ENCODE measurements at regions not wholly inside any gene's neighbourhood (a gene's known extent, or its start where the extent isn't known, plus 50 kb on each side); places are given as distances from the start of the nearest gene placed in this dataset.

DNA sequence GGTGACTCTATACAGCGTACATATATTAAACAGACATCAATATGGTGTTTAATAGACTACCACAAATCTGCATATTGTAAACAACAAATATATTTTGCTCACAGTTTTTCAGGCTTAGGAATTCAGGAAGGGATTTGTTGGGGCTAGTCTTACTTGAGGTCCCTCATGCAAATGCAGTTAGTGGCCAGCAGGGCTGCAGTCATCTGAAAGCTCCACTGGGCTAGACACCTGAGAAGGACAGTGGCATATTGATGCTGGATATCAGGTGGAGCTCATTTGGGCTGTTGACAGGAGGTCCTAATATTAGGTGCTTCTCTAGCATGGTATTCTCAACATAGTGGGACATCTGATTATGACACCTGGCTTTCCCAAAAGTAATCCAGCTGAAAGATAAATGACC is 493.8 kb upstream of the PABPC4L start:
- Mint-ChIP-seq H3K27me3 (ENCODE audit: low read depth) (no peaks in the 10 kb centered on the region), H3K27ac (no peak overlapping the region), H3K4me3 (no peak overlapping the region), H3K9me3 (peaks cover 12% of the 10 kb centered on the region), H3K36me3 (ENCODE audit: low read depth) (no peaks in the 10 kb centered on the region), H3K4me1 (no peaks in the 10 kb centered on the region)
- TF ChIP-seq, protein P1, sequence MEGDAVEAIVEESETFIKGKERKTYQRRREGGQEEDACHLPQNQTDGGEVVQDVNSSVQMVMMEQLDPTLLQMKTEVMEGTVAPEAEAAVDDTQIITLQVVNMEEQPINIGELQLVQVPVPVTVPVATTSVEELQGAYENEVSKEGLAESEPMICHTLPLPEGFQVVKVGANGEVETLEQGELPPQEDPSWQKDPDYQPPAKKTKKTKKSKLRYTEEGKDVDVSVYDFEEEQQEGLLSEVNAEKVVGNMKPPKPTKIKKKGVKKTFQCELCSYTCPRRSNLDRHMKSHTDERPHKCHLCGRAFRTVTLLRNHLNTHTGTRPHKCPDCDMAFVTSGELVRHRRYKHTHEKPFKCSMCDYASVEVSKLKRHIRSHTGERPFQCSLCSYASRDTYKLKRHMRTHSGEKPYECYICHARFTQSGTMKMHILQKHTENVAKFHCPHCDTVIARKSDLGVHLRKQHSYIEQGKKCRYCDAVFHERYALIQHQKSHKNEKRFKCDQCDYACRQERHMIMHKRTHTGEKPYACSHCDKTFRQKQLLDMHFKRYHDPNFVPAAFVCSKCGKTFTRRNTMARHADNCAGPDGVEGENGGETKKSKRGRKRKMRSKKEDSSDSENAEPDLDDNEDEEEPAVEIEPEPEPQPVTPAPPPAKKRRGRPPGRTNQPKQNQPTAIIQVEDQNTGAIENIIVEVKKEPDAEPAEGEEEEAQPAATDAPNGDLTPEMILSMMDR (IDR thresholded peaks at IDR 0.05; ENCODE audit: unreplicated experiment in 3 of 3), result no peak

DNA sequence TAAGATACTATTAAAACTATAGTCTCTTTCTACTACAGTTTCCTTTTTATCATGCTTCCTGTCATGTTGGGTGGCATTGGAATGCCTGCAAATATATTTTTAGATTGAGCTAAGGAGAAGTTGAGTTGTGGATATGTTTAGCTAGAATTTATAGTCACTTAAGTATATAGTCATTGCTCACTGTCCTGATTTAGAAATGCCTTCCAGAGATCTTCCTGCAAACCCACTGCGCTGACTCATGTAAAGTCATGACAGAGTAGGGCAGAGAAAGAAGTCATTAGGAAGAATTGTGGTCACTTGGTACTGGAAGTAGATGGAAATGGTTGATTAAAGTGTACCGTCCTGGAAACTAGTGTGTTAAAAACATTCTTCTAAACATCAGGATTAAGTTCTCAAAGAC is 490.3 kb upstream of the PABPC4L start:
- TF ChIP-seq, protein P1 (IDR thresholded peaks at IDR 0.05; ENCODE audit: unreplicated experiment in 3 of 3), result no peak
- H3K4me1 Mint-ChIP-seq, result no peaks in the 10 kb centered on the region
- H3K9me3 Mint-ChIP-seq, result peaks cover 7% of the 10 kb centered on the region
- H3K27ac Mint-ChIP-seq, result no peak overlapping the region
- H3K4me3 Mint-ChIP-seq, result no peak overlapping the region
- no peaks in the 10 kb centered on the region for H3K36me3 Mint-ChIP-seq (ENCODE audit: low read depth)
- H3K27me3 Mint-ChIP-seq (ENCODE audit: low read depth), result no peaks in the 10 kb centered on the region

DNA sequence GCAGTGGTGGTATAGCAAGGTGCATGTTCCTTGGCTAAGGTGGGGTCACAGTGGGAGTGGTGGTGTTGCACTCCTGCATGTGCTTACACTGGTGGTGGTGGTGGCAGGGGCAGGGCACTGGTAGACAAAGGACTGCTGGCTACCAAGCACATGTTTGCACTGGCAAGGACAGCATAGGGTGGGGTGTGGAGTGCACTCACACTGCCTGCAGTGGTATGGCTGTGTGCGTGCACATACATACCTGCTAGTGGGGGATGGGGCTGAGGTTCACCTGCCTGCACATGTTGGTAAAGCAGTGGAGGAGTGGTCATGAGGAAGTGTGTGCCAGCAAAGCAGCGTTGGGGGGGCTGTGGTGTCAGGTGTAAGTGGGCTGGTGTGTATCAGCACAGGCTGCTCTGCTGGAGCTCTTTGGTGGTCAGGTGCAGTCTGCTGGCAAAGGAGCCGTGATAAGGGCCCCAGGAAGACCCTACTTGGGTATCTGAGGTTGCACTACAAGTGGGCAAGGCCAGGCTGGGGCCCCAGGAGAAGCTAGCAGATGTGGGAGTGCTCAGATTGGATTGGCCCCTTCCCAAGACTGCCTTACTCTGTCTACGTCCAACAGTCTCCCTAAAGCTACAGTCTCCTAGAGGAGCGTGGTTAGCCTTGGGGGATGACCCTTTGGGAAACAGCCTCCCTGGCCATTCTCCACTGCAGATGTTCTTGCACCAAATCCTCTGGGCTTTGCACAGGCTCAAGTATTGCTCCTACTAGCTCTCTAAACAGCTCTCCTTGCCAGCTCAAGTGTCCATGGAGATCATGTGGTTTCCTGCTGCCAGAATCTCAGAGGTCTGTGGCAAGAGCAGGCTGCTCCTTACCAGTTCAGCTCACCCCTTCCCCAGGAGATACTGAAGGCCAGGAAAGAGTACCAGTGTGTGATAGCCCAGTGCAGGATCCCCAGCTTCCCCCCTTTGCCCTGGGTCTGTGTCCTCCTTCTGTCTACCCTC is 486.3 kb upstream of the PABPC4L start:
- no peaks in the 10 kb centered on the region for H3K27me3 Mint-ChIP-seq (ENCODE audit: low read depth)
- H3K9me3 Mint-ChIP-seq, result peaks cover 9% of the 10 kb centered on the region
- H3K4me3 Mint-ChIP-seq, result no peak overlapping the region
- H3K36me3 Mint-ChIP-seq (ENCODE audit: low read depth), result no peaks in the 10 kb centered on the region
- no peaks in the 10 kb centered on the region for H3K4me1 Mint-ChIP-seq
- TF ChIP-seq, protein P1 (IDR thresholded peaks at IDR 0.05; ENCODE audit: unreplicated experiment in 3 of 3), result no peak
- H3K27ac Mint-ChIP-seq, result no peak overlapping the region

DNA sequence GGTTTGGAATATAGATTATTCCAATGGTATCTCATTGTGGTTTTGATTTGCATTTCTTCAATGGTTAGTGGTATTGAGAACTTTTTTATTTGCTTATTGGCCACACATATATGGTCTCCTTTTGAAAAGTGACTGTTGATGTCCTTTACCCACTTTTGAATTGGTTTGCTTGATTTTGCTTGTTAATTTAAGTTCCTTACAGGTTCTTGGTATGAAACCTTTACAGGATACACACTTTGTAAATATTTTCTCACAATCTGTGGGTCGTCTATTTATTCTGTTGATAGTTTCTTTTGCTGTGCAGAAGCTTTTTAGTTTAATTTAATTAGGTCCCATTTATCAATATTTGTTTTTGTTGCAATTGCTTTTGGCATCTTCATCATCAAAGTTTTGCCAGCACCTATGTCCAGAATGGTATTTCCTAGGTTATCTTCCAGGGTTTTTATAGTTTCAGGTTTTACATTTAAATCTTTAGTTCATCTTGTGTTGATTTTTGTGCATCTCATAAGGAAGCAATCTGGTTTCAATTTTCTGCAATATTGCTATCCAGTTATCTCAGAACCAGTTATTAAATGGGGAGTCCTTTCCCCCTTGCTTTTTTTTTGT is 475.7 kb upstream of the PABPC4L start:
- H3K4me3 Mint-ChIP-seq, result no peak overlapping the region
- no peaks in the 10 kb centered on the region for H3K9me3 Mint-ChIP-seq
- no peaks in the 10 kb centered on the region for H3K4me1 Mint-ChIP-seq
- H3K36me3 Mint-ChIP-seq (ENCODE audit: low read depth), result no peaks in the 10 kb centered on the region
- H3K27me3 Mint-ChIP-seq (ENCODE audit: low read depth), result no peaks in the 10 kb centered on the region
- TF ChIP-seq, protein P1 (IDR thresholded peaks at IDR 0.05; ENCODE audit: unreplicated experiment in 3 of 3), result no peak
- no peak overlapping the region for H3K27ac Mint-ChIP-seq

DNA sequence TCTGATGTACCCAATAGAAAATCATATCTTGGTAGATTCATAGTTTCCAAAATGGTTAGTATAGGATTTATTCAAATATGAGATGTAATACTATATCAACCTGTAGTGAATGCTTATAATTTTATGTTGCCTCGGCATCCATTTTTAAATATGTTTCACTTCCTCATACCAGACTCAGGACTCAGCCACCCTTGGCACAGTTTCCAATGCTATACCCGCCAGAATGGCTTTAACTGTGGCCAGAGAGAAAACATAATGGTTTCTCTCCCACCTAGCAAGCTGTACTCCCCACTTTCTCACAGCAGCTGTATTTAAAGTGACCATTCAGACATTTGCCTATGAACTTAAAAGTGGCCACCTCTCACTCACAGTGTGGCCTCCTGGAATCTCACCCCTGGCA is 466.6 kb upstream of the PABPC4L start:
- Mint-ChIP-seq H3K36me3 (ENCODE audit: low read depth) (no peaks in the 10 kb centered on the region), H3K27ac (no peak overlapping the region), H3K4me3 (no peak overlapping the region), H3K9me3 (no peaks in the 10 kb centered on the region), H3K4me1 (no peaks in the 10 kb centered on the region), H3K27me3 (ENCODE audit: low read depth) (no peaks in the 10 kb centered on the region)
- TF ChIP-seq, protein P1 (IDR thresholded peaks at IDR 0.05; ENCODE audit: unreplicated experiment in 3 of 3), result no peak

Measured in nephron (organoid).